Osteocyte (in vitro differentiated cells): ENCODE measurements at regions not wholly inside any gene's neighbourhood (a gene's known extent, or its start where the extent isn't known, plus 50 kb on each side); places are given as distances from the start of the nearest gene placed in this dataset.

Experiments
- DNase-seq: peaks from one replicate; pipeline ENCODE4 v3.0.0; 2021; ENCODE audit warnings: mixed read lengths; ENCODE audit not compliant: unreplicated experiment; ENCODE audit errors: extremely low spot score
- H3K27ac Mint-ChIP-seq: one replicate; pipeline ENCODE4 v1.8.0; 2021; ENCODE audit warnings: mild to moderate bottlenecking, mixed read lengths; ENCODE audit not compliant: unreplicated experiment
- H3K27me3 Mint-ChIP-seq: one replicate; pipeline ENCODE4 v1.8.0; 2021; ENCODE audit warnings: mixed read lengths; ENCODE audit not compliant: unreplicated experiment
- H3K36me3 Mint-ChIP-seq: one replicate; pipeline ENCODE4 v1.8.0; 2021; ENCODE audit warnings: mixed read lengths; ENCODE audit not compliant: unreplicated experiment
- H3K4me1 Mint-ChIP-seq: one replicate; pipeline ENCODE4 v1.8.0; 2021; ENCODE audit warnings: mixed read lengths; ENCODE audit not compliant: unreplicated experiment
- H3K4me3 Mint-ChIP-seq: one replicate; pipeline ENCODE4 v1.8.0; 2021; ENCODE audit warnings: mild to moderate bottlenecking, moderate library complexity, mixed read lengths; ENCODE audit not compliant: unreplicated experiment
- H3K9me3 Mint-ChIP-seq: one replicate; pipeline ENCODE4 v1.8.0; 2021; ENCODE audit warnings: mixed read lengths; ENCODE audit not compliant: unreplicated experiment
- TF ChIP-seq, protein P1 (sequence below): fragments of 200-600 bp; sonication (generic); IDR thresholded peaks from 2 replicates; pipeline ENCODE4 v1.5.0; 2021; ENCODE audit warnings: antibody characterized with exemption, mild to moderate bottlenecking, moderate library complexity

DNA sequence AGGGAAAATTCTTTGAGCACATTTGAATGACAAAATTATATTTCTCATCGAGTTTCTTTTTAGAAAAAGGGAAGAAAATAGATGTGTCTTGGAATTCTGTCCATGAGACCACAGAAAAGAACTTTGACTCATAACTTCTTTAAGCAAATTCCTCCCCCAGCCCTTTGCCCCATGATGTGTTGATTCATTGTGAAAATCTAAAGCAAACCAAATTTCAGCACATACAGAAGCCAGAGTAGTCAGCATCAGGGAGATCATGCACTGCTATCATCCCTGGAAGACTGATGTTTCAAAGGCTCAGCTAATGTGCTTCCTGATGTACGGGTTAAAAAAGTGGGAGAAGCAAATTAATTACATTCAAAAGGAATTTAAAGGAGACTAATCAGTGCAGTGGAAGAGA is 159.7 kb downstream of the FAT3 start:
- Mint-ChIP-seq H3K4me1 (peaks cover 63% of the 10 kb centered on the region), H3K27me3 (no peaks in the 10 kb centered on the region), H3K36me3 (no peaks in the 10 kb centered on the region), H3K9me3 (peaks cover 4% of the 10 kb centered on the region), H3K4me3 (peak overlapping the region; percentile 48), H3K27ac (peak overlapping the region; percentile 90)
- DNase-seq = no peak
- TF ChIP-seq, protein P1, sequence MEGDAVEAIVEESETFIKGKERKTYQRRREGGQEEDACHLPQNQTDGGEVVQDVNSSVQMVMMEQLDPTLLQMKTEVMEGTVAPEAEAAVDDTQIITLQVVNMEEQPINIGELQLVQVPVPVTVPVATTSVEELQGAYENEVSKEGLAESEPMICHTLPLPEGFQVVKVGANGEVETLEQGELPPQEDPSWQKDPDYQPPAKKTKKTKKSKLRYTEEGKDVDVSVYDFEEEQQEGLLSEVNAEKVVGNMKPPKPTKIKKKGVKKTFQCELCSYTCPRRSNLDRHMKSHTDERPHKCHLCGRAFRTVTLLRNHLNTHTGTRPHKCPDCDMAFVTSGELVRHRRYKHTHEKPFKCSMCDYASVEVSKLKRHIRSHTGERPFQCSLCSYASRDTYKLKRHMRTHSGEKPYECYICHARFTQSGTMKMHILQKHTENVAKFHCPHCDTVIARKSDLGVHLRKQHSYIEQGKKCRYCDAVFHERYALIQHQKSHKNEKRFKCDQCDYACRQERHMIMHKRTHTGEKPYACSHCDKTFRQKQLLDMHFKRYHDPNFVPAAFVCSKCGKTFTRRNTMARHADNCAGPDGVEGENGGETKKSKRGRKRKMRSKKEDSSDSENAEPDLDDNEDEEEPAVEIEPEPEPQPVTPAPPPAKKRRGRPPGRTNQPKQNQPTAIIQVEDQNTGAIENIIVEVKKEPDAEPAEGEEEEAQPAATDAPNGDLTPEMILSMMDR = no peak

DNA sequence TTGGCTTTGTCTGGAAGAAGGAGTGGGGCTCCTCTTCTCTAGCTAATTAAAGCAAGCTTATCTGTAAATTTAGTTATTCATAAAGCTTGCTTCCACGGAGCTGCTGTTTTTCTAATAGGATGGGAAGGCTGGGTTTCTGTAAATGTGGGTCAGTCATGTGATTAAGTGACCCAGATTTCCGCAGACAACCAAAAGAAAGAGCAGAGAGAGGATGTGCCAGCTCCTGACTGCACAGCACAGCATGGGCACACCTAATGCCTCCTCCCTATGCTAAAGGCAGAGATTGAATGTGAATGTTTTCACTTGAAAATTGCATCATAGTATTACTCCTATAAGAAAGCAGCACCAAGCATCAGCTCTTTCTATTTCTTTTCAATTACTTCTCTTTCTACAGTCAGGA is 160.2 kb downstream of the FAT3 start:
- Mint-ChIP-seq H3K36me3 (no peaks in the 10 kb centered on the region), H3K4me1 (peaks cover 59% of the 10 kb centered on the region), H3K9me3 (peaks cover under 1% of the 10 kb centered on the region), H3K27me3 (no peaks in the 10 kb centered on the region), H3K4me3 (peak overlapping the region; percentile 48), H3K27ac (peak overlapping the region; percentile 90)
- TF ChIP-seq, protein P1 = no peak
- no peak for DNase-seq

GRCh38 chr11:92386577-92386976 is 162.0 kb downstream of the FAT3 start:
- Mint-ChIP-seq H3K4me3 (no peak overlapping the region), H3K27me3 (no peaks in the 10 kb centered on the region), H3K9me3 (no peaks in the 10 kb centered on the region), H3K4me1 (peaks cover 57% of the 10 kb centered on the region), H3K27ac (no peak overlapping the region), H3K36me3 (no peaks in the 10 kb centered on the region)
- DNase-seq = no peak
- TF ChIP-seq, protein P1 = no peak

DNA sequence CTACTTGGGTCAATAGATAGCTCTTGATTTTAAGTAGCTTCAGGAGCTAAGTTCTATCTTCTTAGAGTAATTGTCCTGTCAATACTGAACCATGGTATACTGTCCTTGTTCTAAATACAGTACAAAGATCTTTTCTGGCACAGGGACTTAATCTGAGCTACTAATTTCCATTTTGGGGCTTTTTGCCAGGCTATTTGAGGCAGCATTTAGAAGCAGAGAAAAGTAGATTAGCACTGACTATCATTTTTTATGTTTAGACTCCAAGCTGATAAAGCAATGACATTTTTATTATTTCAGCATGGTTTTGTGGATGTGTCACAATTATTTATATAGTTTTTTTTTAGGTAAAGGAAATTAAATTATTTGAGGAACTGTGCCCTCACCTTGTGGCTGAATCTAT is 163.2 kb downstream of the FAT3 start:
- no peaks in the 10 kb centered on the region for H3K36me3 Mint-ChIP-seq
- peaks cover 45% of the 10 kb centered on the region for H3K4me1 Mint-ChIP-seq
- no peaks in the 10 kb centered on the region for H3K9me3 Mint-ChIP-seq
- H3K27me3 Mint-ChIP-seq = no peaks in the 10 kb centered on the region
- no peak overlapping the region for H3K27ac Mint-ChIP-seq
- H3K4me3 Mint-ChIP-seq = no peak overlapping the region
- DNase-seq = no peak
- TF ChIP-seq, protein P1 = no peak

GRCh38 chr11:92388380-92388779 is 163.8 kb downstream of the FAT3 start:
- DNase-seq = no peak
- TF ChIP-seq, protein P1 = peak; percentile 38

More at GRCh38 chr11:92388380-92388779, 163.8 kb downstream of the FAT3 start:
- H3K27ac Mint-ChIP-seq = no peak overlapping the region
- no peaks in the 10 kb centered on the region for H3K27me3 Mint-ChIP-seq
- no peaks in the 10 kb centered on the region for H3K9me3 Mint-ChIP-seq
- no peaks in the 10 kb centered on the region for H3K36me3 Mint-ChIP-seq
- no peak overlapping the region for H3K4me3 Mint-ChIP-seq
- peaks cover 40% of the 10 kb centered on the region for H3K4me1 Mint-ChIP-seq
